ENCODE measurements at regions not wholly inside any gene's neighbourhood (a gene's known extent, or its start where the extent isn't known, plus 50 kb on each side); places are given as distances from the start of the nearest gene placed in this dataset.
A peak's percentile ranks its signal among the peaks of the same experiment; 100 is the strongest.
"Not testable (repeated sequence)": the region's sequence is repeated elsewhere in the genome, so short reads cannot be mapped to it uniquely, and the experiment has no call there.

GRCh38 chr1:117314951-117315350 lies 52.3 kb upstream of the MAN1A2 start:
- not testable (repeated sequence) for DNase-seq

GRCh38 chr1:117313555-117313954 lies 53.7 kb upstream of the MAN1A2 start:
- DNase-seq: no peak

- DNase-seq: no peak
Measured at GRCh38 chr1:117312453-117313138, 54.7 kb upstream of the MAN1A2 start.

- no peak for DNase-seq
Measured at GRCh38 chr1:117308311-117308916, 58.8 kb upstream of the MAN1A2 start.

GRCh38 chr1:117301901-117302300 lies 65.3 kb upstream of the MAN1A2 start:
- DNase-seq: no peak

GRCh38 chr1:117300183-117300582 lies 67.1 kb upstream of the MAN1A2 start:
- DNase-seq: not testable (repeated sequence)

GRCh38 chr1:117295001-117295400 lies 72.2 kb upstream of the MAN1A2 start:
- DNase-seq: no peak

GRCh38 chr1:117290890-117291289 lies 76.4 kb upstream of the MAN1A2 start:
- DNase-seq: no peak

GRCh38 chr1:117289316-117289870 lies 77.9 kb upstream of the MAN1A2 start:
- DNase-seq: no peak

- no peak for DNase-seq
Measured at GRCh38 chr1:117286562-117286961, 75.8 kb upstream of the VTCN1 start.

GRCh38 chr1:117286145-117286544 lies 75.4 kb upstream of the VTCN1 start:
- no peak for DNase-seq

GRCh38 chr1:117284399-117285215 lies 73.9 kb upstream of the VTCN1 start:
- DNase-seq: no peak

- DNase-seq: no peak
Measured at GRCh38 chr1:117278531-117278930, 67.8 kb upstream of the VTCN1 start.

GRCh38 chr1:117275055-117275454 lies 64.3 kb upstream of the VTCN1 start:
- no peak for DNase-seq

GRCh38 chr1:117271959-117272358 lies 61.2 kb upstream of the VTCN1 start:
- DNase-seq: no peak

GRCh38 chr1:117271129-117271528 lies 60.4 kb upstream of the VTCN1 start:
- DNase-seq: no peak

- no peak for DNase-seq
Measured at GRCh38 chr1:117270679-117271078, 60.0 kb upstream of the VTCN1 start.

- no peak for DNase-seq
Measured at GRCh38 chr1:117268535-117269455, 58.1 kb upstream of the VTCN1 start.

- DNase-seq: no peak
Measured at GRCh38 chr1:117267232-117267774, 56.6 kb upstream of the VTCN1 start.

GRCh38 chr1:117262976-117263375 lies 52.2 kb upstream of the VTCN1 start:
- DNase-seq: no peak

GRCh38 chr1:117261424-117261785 lies 50.7 kb upstream of the VTCN1 start:
- DNase-seq: no peak

GRCh38 chr1:117260761-117261423 lies 50.2 kb upstream of the VTCN1 start:
- DNase-seq: peak; percentile 36
